H9 (cell line): ENCODE measurements at regions not wholly inside any gene's neighbourhood (a gene's known extent, or its start where the extent isn't known, plus 50 kb on each side); places are given as distances from the start of the nearest gene placed in this dataset.

Experiments used
- DNase-seq: peaks from one replicate; pipeline ENCODE4 v3.0.0-alpha.2; 2017
- H2AFZ ChIP-seq: one replicate; pipeline ENCODE4 v1.6.1; 2013; ENCODE audit warnings: mild to moderate bottlenecking, low read length, control low read depth, moderate library complexity
- H2AK5ac ChIP-seq: 2 replicates; pipeline ENCODE4 v1.6.1; 2013; ENCODE audit warnings: low read length, control low read depth, mixed read lengths; ENCODE audit not compliant: insufficient read length
- H2BK120ac ChIP-seq: one replicate; pipeline ENCODE4 v1.6.1; 2013; ENCODE audit warnings: low read depth, mild to moderate bottlenecking, low read length, control low read depth, inconsistent platforms; ENCODE audit not compliant: poor library complexity, severe bottlenecking
- H2BK12ac ChIP-seq: 2 replicates; pipeline ENCODE4 v1.6.1; 2013; ENCODE audit warnings: low read length, control low read depth, mixed read lengths, low read depth; ENCODE audit not compliant: insufficient read length
- H2BK15ac ChIP-seq: 2 replicates; pipeline ENCODE4 v1.6.1; 2013; ENCODE audit warnings: low read depth, low read length, control low read depth
- H2BK20ac ChIP-seq: one replicate; pipeline ENCODE4 v1.6.1; 2013; ENCODE audit warnings: low read depth, mild to moderate bottlenecking, low read length, control low read depth, inconsistent platforms; ENCODE audit not compliant: poor library complexity, severe bottlenecking
- H2BK5ac ChIP-seq: 2 replicates; pipeline ENCODE4 v1.6.1; 2013; ENCODE audit warnings: low read length, control low read depth, mixed read lengths; ENCODE audit not compliant: insufficient read length
- H3K14ac ChIP-seq: 2 replicates; pipeline ENCODE4 v1.6.1; 2013; ENCODE audit warnings: low read length, control low read depth; ENCODE audit not compliant: insufficient read depth
- H3K18ac ChIP-seq: 2 replicates; pipeline ENCODE4 v1.6.1; 2013; ENCODE audit warnings: low read depth, mild to moderate bottlenecking, mixed read lengths, low read length, control low read depth; ENCODE audit not compliant: insufficient read length
- H3K23ac ChIP-seq: 2 replicates; pipeline ENCODE4 v1.6.1; 2013; ENCODE audit warnings: low read length, control low read depth, mixed read lengths, low read depth; ENCODE audit not compliant: insufficient read length
- H3K23me2 ChIP-seq: 2 replicates; pipeline ENCODE4 v1.6.1; 2013; ENCODE audit warnings: low read depth, mild to moderate bottlenecking, mixed read lengths, low read length, control low read depth; ENCODE audit not compliant: insufficient read length, poor library complexity, severe bottlenecking
- H3K27ac ChIP-seq: 2 replicates; pipeline ENCODE4 v1.5.1; 2013; ENCODE audit warnings: low read length, control low read depth, mixed read lengths, low read depth; ENCODE audit not compliant: insufficient read length
- H3K27me3 ChIP-seq: 2 replicates; pipeline ENCODE4 v1.6.1; 2013; ENCODE audit warnings: low read length, control low read depth, inconsistent platforms; ENCODE audit not compliant: insufficient read depth
- H3K4ac ChIP-seq: 2 replicates; pipeline ENCODE4 v1.6.1; 2013; ENCODE audit warnings: low read depth, mild to moderate bottlenecking, control low read depth, inconsistent platforms, low read length, moderate library complexity
- H3K4me1 ChIP-seq: 2 replicates; pipeline ENCODE4 v1.6.1; 2013; ENCODE audit warnings: low read length, control low read depth, inconsistent platforms; ENCODE audit not compliant: insufficient read depth
- H3K4me2 ChIP-seq: 2 replicates; pipeline ENCODE4 v1.6.1; 2013; ENCODE audit warnings: low read length, control low read depth, mixed read lengths; ENCODE audit not compliant: insufficient read length, insufficient read depth
- H3K56ac ChIP-seq: 2 replicates; pipeline ENCODE4 v1.6.1; 2013; ENCODE audit warnings: low read depth, mild to moderate bottlenecking, mixed read lengths, low read length, control low read depth; ENCODE audit not compliant: insufficient read length
- H3K79me1 ChIP-seq: 2 replicates; pipeline ENCODE4 v1.6.1; 2013; ENCODE audit warnings: low read depth, mild to moderate bottlenecking, moderate library complexity, low read length, control low read depth, inconsistent platforms; ENCODE audit not compliant: insufficient read depth, poor library complexity, severe bottlenecking
- H3K79me2 ChIP-seq: 2 replicates; pipeline ENCODE4 v1.6.1; 2013; ENCODE audit warnings: low read length, control low read depth, inconsistent platforms; ENCODE audit not compliant: insufficient read depth
- H3K9ac ChIP-seq: 2 replicates; pipeline ENCODE4 v1.6.1; 2013; ENCODE audit warnings: low read length, control low read depth, mixed read lengths; ENCODE audit not compliant: insufficient read length; ENCODE audit errors: extremely low read depth
- H3K9me3 ChIP-seq: one replicate; pipeline ENCODE4 v1.6.1; 2013; ENCODE audit warnings: low read depth, low read length, inconsistent platforms; ENCODE audit not compliant: control insufficient read depth
- H3T11ph ChIP-seq: one replicate; pipeline ENCODE4 v1.6.1; 2013; ENCODE audit warnings: mild to moderate bottlenecking, low read length, control low read depth, inconsistent platforms
- H4K20me1 ChIP-seq: one replicate; pipeline ENCODE4 v1.6.1; 2013; ENCODE audit not compliant: control insufficient read depth, insufficient read length, insufficient read depth
- H4K5ac ChIP-seq: 2 replicates; pipeline ENCODE4 v1.6.1; 2013; ENCODE audit warnings: low read depth, mild to moderate bottlenecking, mixed read lengths, low read length, control low read depth; ENCODE audit not compliant: insufficient read length
- H4K8ac ChIP-seq: replicated peaks from 2 replicates; pipeline ENCODE4 v1.6.1; 2013; ENCODE audit warnings: low read length, control low read depth, mixed read lengths, low read depth; ENCODE audit not compliant: insufficient read length
- H4K91ac ChIP-seq: 2 replicates; pipeline ENCODE4 v1.6.1; 2013; ENCODE audit warnings: low read depth, mild to moderate bottlenecking, moderate library complexity, mixed read lengths, low read length, control low read depth; ENCODE audit not compliant: insufficient read length
- H3K27ac Mint-ChIP-seq, 3 experiments: 2 replicates in 2 of 3; 3 replicates in 1 of 3; pipeline ENCODE4 v1.8.0; 2020 to 2021; ENCODE audit warnings: mixed read lengths in 3 of 3, mild to moderate bottlenecking in 1 of 3, moderate library complexity in 1 of 3
- H3K27me3 Mint-ChIP-seq: 2 replicates; pipeline ENCODE4 v1.8.0; 2021; ENCODE audit warnings: low read depth, mild to moderate bottlenecking, moderate library complexity, mixed read lengths
- H3K36me3 Mint-ChIP-seq, 3 experiments: 2 replicates in 2 of 3; 3 replicates in 1 of 3; pipeline ENCODE4 v1.8.0; 2020 to 2021; ENCODE audit warnings: low read depth in 3 of 3, mixed read lengths in 3 of 3; ENCODE audit not compliant: insufficient read depth in 1 of 3
- H3K4me1 Mint-ChIP-seq, 2 experiments: 2 replicates each; pipeline ENCODE4 v1.8.0; 2020; ENCODE audit warnings: mixed read lengths in 2 of 2
- H3K4me3 Mint-ChIP-seq, 2 experiments: 2 replicates in 1 of 2; 3 replicates in 1 of 2; pipeline ENCODE4 v1.8.0; 2020 to 2021; ENCODE audit warnings: mild to moderate bottlenecking in 2 of 2, mixed read lengths in 2 of 2, moderate library complexity in 1 of 2
- H3K9me3 Mint-ChIP-seq, 2 experiments: 2 replicates in 1 of 2; 3 replicates in 1 of 2; pipeline ENCODE4 v1.8.0; 2020; ENCODE audit warnings: mild to moderate bottlenecking in 2 of 2, mixed read lengths in 2 of 2, moderate library complexity in 1 of 2
- WGBS: extraction: QIAGEN DNeasy Blood & Tissue Kit; methylation state at CpG from one replicate; pipeline ENCODE4 v1.1.7; 2013; ENCODE audit warnings: missing lambda C conversion rate, low lambda C conversion rate, mixed read lengths; ENCODE audit not compliant: insufficient read length; ENCODE audit errors: extremely low coverage; 5-methylcytosine and 5-hydroxymethylcytosine counted together
- TF ChIP-seq, protein P1 (sequence below): fragments of 200-600 bp; sonication (generic); conservative IDR thresholded peaks from 3 replicates; pipeline ENCODE4 v1.8.0; 2021; ENCODE audit warnings: antibody characterized with exemption, mild to moderate bottlenecking

DNA sequence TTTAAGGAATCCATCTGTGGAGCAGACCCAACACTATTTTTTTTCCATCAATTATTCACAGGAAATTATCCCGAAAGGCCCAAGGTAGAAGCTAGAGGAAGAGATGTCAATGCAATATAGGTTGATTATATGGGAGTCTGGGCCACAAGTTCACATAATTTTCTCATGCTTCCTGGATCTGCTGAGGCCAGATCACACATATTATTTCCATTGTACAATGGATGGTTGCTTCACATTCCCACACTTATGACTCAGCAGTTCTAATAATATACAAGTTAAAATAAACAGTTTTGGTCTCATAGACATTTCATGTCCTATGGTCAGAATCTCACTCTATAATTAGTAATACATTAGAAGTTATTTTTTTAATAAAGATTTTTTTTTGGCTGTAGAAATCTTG is 66.0 kb upstream of the PTPRD start:
- WGBS, result no CpG with 5 or more reads among the region's 1 CpG
- peaks cover 0 to 7% (median 2%) of the 10 kb centered on the region in 3 experiments; a peak in 2 of 7 replicates for H3K36me3 Mint-ChIP-seq
- Histone ChIP-seq H4K20me1 (no peaks in the 10 kb centered on the region), H3K79me1 (no peaks in the 10 kb centered on the region), H2BK20ac (no peak overlapping the region), H3K9ac (no peak overlapping the region), H4K91ac (no peak overlapping the region), H3K27ac (no peak overlapping the region), H3K79me2 (no peaks in the 10 kb centered on the region), H2BK5ac (no peak overlapping the region), H3K4ac (no peak overlapping the region), H3K4me2 (no peak overlapping the region), H4K8ac (no peak overlapping the region), H2BK12ac (no peak overlapping the region), H2AK5ac (no peak overlapping the region), H3K56ac (no peak overlapping the region), H2BK120ac (no peak overlapping the region), H3K23me2 (no peaks in the 10 kb centered on the region), H3K23ac (no peak overlapping the region), H3K14ac (no peak overlapping the region), H4K5ac (no peak overlapping the region), H3K9me3 (no peaks in the 10 kb centered on the region), H3K27me3 (no peaks in the 10 kb centered on the region), H3K18ac (no peak overlapping the region), H2AFZ (no peak overlapping the region), H3K4me1 (no peaks in the 10 kb centered on the region), H3T11ph (no peak overlapping the region), H2BK15ac (no peak overlapping the region)
- no peaks in the 10 kb centered on the region for H3K4me1 Mint-ChIP-seq
- DNase-seq, result no peak
- H3K4me3 Mint-ChIP-seq, result no peak overlapping the region
- TF ChIP-seq, protein P1, sequence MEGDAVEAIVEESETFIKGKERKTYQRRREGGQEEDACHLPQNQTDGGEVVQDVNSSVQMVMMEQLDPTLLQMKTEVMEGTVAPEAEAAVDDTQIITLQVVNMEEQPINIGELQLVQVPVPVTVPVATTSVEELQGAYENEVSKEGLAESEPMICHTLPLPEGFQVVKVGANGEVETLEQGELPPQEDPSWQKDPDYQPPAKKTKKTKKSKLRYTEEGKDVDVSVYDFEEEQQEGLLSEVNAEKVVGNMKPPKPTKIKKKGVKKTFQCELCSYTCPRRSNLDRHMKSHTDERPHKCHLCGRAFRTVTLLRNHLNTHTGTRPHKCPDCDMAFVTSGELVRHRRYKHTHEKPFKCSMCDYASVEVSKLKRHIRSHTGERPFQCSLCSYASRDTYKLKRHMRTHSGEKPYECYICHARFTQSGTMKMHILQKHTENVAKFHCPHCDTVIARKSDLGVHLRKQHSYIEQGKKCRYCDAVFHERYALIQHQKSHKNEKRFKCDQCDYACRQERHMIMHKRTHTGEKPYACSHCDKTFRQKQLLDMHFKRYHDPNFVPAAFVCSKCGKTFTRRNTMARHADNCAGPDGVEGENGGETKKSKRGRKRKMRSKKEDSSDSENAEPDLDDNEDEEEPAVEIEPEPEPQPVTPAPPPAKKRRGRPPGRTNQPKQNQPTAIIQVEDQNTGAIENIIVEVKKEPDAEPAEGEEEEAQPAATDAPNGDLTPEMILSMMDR, result no peak
- peaks cover 2% of the 10 kb centered on the region in 2 experiments; a peak in 3 of 5 replicates for H3K9me3 Mint-ChIP-seq
- no peaks in the 10 kb centered on the region for H3K27me3 Mint-ChIP-seq
- no peak overlapping the region for H3K27ac Mint-ChIP-seq
